ENCODE measurements at regions not wholly inside any gene's neighbourhood (a gene's known extent, or its start where the extent isn't known, plus 50 kb on each side); places are given as distances from the start of the nearest gene placed in this dataset.

GRCh38 chr3:76673171-76673570 lies 366.7 kb upstream of the ROBO2 start:
- no peak overlapping the region for H3K9ac ChIP-seq (ENCODE audit: low read depth, low read length)
- H3K36me3 ChIP-seq (ENCODE audit: insufficient read depth, low read length): no peaks in the 10 kb centered on the region
- no peaks in the 10 kb centered on the region for H3K9me3 ChIP-seq (replicated peaks; ENCODE audit: low read length)
- no peak overlapping the region for H3K4me3 ChIP-seq (ENCODE audit: low read length)
- no peaks in the 10 kb centered on the region for H3K27me3 ChIP-seq (ENCODE audit: control insufficient read depth, insufficient read depth, low read length)
- H3K4me1 ChIP-seq (ENCODE audit: control insufficient read depth, insufficient read depth, low read length): no peaks in the 10 kb centered on the region
- H3K4me2 ChIP-seq (ENCODE audit: low read length): no peak overlapping the region

DNA sequence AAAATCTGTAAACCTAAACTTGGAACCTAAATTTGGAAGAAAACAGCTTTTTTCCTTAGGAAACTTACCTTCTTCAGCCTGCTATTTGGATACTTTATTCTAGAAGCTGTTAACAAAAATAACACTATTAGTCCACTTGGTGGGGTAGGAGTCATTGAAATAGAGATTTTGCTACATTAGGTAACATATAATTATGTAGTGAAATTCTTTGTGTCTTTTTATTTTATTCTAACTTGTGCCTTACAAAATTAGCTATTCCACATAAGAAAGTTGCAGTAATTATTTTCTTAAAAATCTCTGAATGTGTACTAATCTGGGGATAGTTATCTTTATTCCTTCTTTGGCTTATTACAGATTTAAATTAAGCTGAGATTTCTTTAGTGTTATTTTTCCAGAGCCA lies 360.4 kb upstream of the ROBO2 start:
- Histone ChIP-seq H3K9ac (ENCODE audit: low read depth, low read length) (no peak overlapping the region), H3K9me3 (replicated peaks; ENCODE audit: low read length) (no peaks in the 10 kb centered on the region), H3K4me1 (ENCODE audit: control insufficient read depth, insufficient read depth, low read length) (no peaks in the 10 kb centered on the region), H3K4me3 (ENCODE audit: low read length) (no peak overlapping the region), H3K27me3 (ENCODE audit: control insufficient read depth, insufficient read depth, low read length) (no peaks in the 10 kb centered on the region), H3K4me2 (ENCODE audit: low read length) (no peak overlapping the region), H3K36me3 (ENCODE audit: insufficient read depth, low read length) (no peaks in the 10 kb centered on the region)

- Histone ChIP-seq H3K9ac (ENCODE audit: low read depth, low read length) (no peak overlapping the region), H3K4me3 (ENCODE audit: low read length) (no peak overlapping the region), H3K4me2 (ENCODE audit: low read length) (no peak overlapping the region), H3K36me3 (ENCODE audit: insufficient read depth, low read length) (no peaks in the 10 kb centered on the region), H3K9me3 (replicated peaks; ENCODE audit: low read length) (no peaks in the 10 kb centered on the region), H3K27me3 (ENCODE audit: control insufficient read depth, insufficient read depth, low read length) (no peaks in the 10 kb centered on the region), H3K4me1 (ENCODE audit: control insufficient read depth, insufficient read depth, low read length) (no peaks in the 10 kb centered on the region)
These were observed 356.6 kb upstream of the ROBO2 start for GRCh38 chr3:76683256-76683655.

- H3K27me3 ChIP-seq (ENCODE audit: control insufficient read depth, insufficient read depth, low read length): no peaks in the 10 kb centered on the region
- H3K9ac ChIP-seq (ENCODE audit: low read depth, low read length): no peak overlapping the region
- no peaks in the 10 kb centered on the region for H3K36me3 ChIP-seq (ENCODE audit: insufficient read depth, low read length)
- no peaks in the 10 kb centered on the region for H3K9me3 ChIP-seq (replicated peaks; ENCODE audit: low read length)
- no peak overlapping the region for H3K4me3 ChIP-seq (ENCODE audit: low read length)
- H3K4me2 ChIP-seq (ENCODE audit: low read length): no peak overlapping the region
- H3K4me1 ChIP-seq (ENCODE audit: control insufficient read depth, insufficient read depth, low read length): no peaks in the 10 kb centered on the region
These were observed 355.0 kb upstream of the ROBO2 start for GRCh38 chr3:76684946-76685345.

GRCh38 chr3:76685858-76686257 lies 354.0 kb upstream of the ROBO2 start:
- H3K4me2 ChIP-seq (ENCODE audit: low read length): no peak overlapping the region
- H3K9me3 ChIP-seq (replicated peaks; ENCODE audit: low read length): no peaks in the 10 kb centered on the region
- H3K4me1 ChIP-seq (ENCODE audit: control insufficient read depth, insufficient read depth, low read length): no peaks in the 10 kb centered on the region
- H3K27me3 ChIP-seq (ENCODE audit: control insufficient read depth, insufficient read depth, low read length): no peaks in the 10 kb centered on the region
- H3K9ac ChIP-seq (ENCODE audit: low read depth, low read length): no peak overlapping the region
- H3K36me3 ChIP-seq (ENCODE audit: insufficient read depth, low read length): no peaks in the 10 kb centered on the region
- no peak overlapping the region for H3K4me3 ChIP-seq (ENCODE audit: low read length)

DNA sequence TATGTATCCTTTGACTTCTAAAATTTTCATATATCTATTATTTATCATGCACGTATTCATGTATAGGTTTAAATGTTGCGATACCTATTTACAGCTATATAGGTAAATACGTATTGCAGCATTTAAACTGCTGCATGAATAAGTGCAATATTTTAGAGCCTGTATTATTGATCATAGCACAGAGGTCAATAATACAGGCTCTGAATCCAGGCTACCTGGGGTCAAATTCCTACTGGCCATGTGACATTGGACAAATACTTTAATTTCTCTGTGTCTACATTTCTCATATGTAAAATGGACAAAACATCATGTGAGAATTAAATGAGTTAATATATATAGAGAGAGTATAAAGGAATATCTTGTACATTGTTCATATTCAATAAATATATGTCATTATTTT lies 352.9 kb upstream of the ROBO2 start:
- Histone ChIP-seq H3K36me3 (ENCODE audit: insufficient read depth, low read length) (no peaks in the 10 kb centered on the region), H3K27me3 (ENCODE audit: control insufficient read depth, insufficient read depth, low read length) (no peaks in the 10 kb centered on the region), H3K4me1 (ENCODE audit: control insufficient read depth, insufficient read depth, low read length) (no peaks in the 10 kb centered on the region), H3K9me3 (replicated peaks; ENCODE audit: low read length) (no peaks in the 10 kb centered on the region), H3K9ac (ENCODE audit: low read depth, low read length) (no peak overlapping the region), H3K4me2 (ENCODE audit: low read length) (no peak overlapping the region), H3K4me3 (ENCODE audit: low read length) (no peak overlapping the region)

DNA sequence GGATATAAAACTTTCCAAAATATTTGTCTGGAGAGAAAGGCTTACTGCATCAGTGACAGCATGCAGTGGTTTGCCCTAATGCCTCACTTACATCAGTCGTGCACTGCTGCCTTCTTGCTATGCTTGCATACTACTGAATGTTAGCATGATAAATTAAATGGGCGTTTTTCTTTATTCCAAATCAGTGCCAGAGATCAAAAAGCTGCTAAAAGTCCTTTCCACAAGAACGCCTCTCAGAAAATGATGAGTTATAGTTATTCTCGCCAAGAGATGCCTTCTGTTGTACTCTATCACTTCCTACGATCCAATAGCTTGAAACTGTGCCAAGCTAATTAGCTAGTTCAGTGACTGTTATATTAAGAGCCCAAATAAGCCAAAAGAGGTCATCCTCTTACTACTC lies 345.8 kb upstream of the ROBO2 start:
- H3K36me3 ChIP-seq (ENCODE audit: insufficient read depth, low read length): no peaks in the 10 kb centered on the region
- H3K4me3 ChIP-seq (ENCODE audit: low read length): no peak overlapping the region
- H3K4me1 ChIP-seq (ENCODE audit: control insufficient read depth, insufficient read depth, low read length): no peaks in the 10 kb centered on the region

DNA sequence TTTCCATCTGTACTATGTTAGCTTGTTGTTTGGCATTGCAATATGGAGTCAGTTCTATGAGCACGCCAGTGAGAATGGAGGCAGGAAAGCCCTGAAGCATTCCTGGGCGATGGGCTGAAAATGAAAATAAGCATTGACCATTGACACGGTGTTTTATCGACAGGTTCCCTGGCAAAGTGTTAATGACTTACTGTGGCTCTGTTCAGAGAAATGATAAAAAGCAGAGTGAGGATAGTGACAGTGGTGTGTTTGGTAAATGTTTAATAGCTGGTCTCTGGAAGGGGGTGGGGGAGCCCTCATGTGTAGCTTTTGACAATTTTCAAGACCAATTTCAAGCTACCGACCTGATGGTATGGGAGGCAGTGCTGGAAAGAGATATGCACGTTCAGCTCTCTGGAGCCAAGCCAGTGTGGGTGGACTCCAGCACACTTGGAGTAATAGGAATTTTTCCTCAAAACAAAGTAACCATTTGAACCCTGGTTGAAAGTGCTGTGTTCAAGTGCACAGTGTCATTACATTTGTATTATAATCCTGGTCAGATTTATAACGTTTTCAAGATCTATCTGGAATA lies 341.7 kb upstream of the ROBO2 start:
- H3K4me2 ChIP-seq (ENCODE audit: low read length): no peak overlapping the region
- peaks cover 3% of the 10 kb centered on the region for H3K9me3 ChIP-seq (replicated peaks; ENCODE audit: low read length)
- H3K9ac ChIP-seq (ENCODE audit: low read depth, low read length): no peak overlapping the region
- no peaks in the 10 kb centered on the region for H3K4me1 ChIP-seq (ENCODE audit: control insufficient read depth, insufficient read depth, low read length)
- H3K27me3 ChIP-seq (ENCODE audit: control insufficient read depth, insufficient read depth, low read length): no peaks in the 10 kb centered on the region
- no peaks in the 10 kb centered on the region for H3K36me3 ChIP-seq (ENCODE audit: insufficient read depth, low read length)
- no peak overlapping the region for H3K4me3 ChIP-seq (ENCODE audit: low read length)

More for the DNA sequence above, 345.8 kb upstream of the ROBO2 start:
- H3K9me3 ChIP-seq (replicated peaks; ENCODE audit: low read length): peaks cover 3% of the 10 kb centered on the region
- no peak overlapping the region for H3K4me2 ChIP-seq (ENCODE audit: low read length)
- H3K9ac ChIP-seq (ENCODE audit: low read depth, low read length): no peak overlapping the region
- no peaks in the 10 kb centered on the region for H3K27me3 ChIP-seq (ENCODE audit: control insufficient read depth, insufficient read depth, low read length)

GRCh38 chr3:76699846-76700245 lies 340.1 kb upstream of the ROBO2 start:
- no peak overlapping the region for H3K4me3 ChIP-seq (ENCODE audit: low read length)
- H3K9ac ChIP-seq (ENCODE audit: low read depth, low read length): no peak overlapping the region
- H3K4me2 ChIP-seq (ENCODE audit: low read length): no peak overlapping the region
- H3K4me1 ChIP-seq (ENCODE audit: control insufficient read depth, insufficient read depth, low read length): no peaks in the 10 kb centered on the region
- H3K36me3 ChIP-seq (ENCODE audit: insufficient read depth, low read length): no peaks in the 10 kb centered on the region
- H3K9me3 ChIP-seq (replicated peaks; ENCODE audit: low read length): peaks cover 3% of the 10 kb centered on the region
- no peaks in the 10 kb centered on the region for H3K27me3 ChIP-seq (ENCODE audit: control insufficient read depth, insufficient read depth, low read length)

GRCh38 chr3:76700323-76700722 lies 339.6 kb upstream of the ROBO2 start:
- peaks cover 3% of the 10 kb centered on the region for H3K9me3 ChIP-seq (replicated peaks; ENCODE audit: low read length)
- no peaks in the 10 kb centered on the region for H3K27me3 ChIP-seq (ENCODE audit: control insufficient read depth, insufficient read depth, low read length)
- H3K36me3 ChIP-seq (ENCODE audit: insufficient read depth, low read length): no peaks in the 10 kb centered on the region
- H3K4me2 ChIP-seq (ENCODE audit: low read length): no peak overlapping the region
- no peaks in the 10 kb centered on the region for H3K4me1 ChIP-seq (ENCODE audit: control insufficient read depth, insufficient read depth, low read length)
- no peak overlapping the region for H3K4me3 ChIP-seq (ENCODE audit: low read length)
- no peak overlapping the region for H3K9ac ChIP-seq (ENCODE audit: low read depth, low read length)

DNA sequence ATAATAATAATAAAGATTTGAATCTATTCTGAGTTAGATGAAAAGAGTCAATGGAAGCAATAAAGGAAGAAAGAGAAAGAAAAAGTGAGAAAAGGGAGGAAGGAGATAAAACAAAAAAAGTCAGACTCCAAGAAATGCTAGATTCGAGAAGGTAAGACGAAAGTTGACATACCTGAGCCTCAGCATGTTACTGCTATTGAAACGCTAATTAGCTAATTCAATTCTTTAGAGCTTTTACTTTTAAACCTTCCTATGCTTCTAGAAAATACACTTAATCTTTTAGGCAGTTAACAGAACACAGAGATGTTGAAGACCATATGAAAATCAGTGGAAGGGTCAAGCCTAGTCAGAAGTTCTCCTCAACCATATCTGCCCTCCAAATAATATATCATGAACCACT lies 337.2 kb upstream of the ROBO2 start:
- no peak overlapping the region for H3K4me3 ChIP-seq (ENCODE audit: low read length)
- no peaks in the 10 kb centered on the region for H3K9me3 ChIP-seq (replicated peaks; ENCODE audit: low read length)
- no peaks in the 10 kb centered on the region for H3K4me1 ChIP-seq (ENCODE audit: control insufficient read depth, insufficient read depth, low read length)
- H3K9ac ChIP-seq (ENCODE audit: low read depth, low read length): no peak overlapping the region
- H3K27me3 ChIP-seq (ENCODE audit: control insufficient read depth, insufficient read depth, low read length): no peaks in the 10 kb centered on the region
- H3K36me3 ChIP-seq (ENCODE audit: insufficient read depth, low read length): no peaks in the 10 kb centered on the region
- no peak overlapping the region for H3K4me2 ChIP-seq (ENCODE audit: low read length)

- Histone ChIP-seq H3K9me3 (replicated peaks; ENCODE audit: low read length) (peaks cover 5% of the 10 kb centered on the region), H3K4me1 (ENCODE audit: control insufficient read depth, insufficient read depth, low read length) (no peaks in the 10 kb centered on the region), H3K27me3 (ENCODE audit: control insufficient read depth, insufficient read depth, low read length) (no peaks in the 10 kb centered on the region), H3K9ac (ENCODE audit: low read depth, low read length) (no peak overlapping the region), H3K36me3 (ENCODE audit: insufficient read depth, low read length) (no peaks in the 10 kb centered on the region), H3K4me2 (ENCODE audit: low read length) (no peak overlapping the region), H3K4me3 (ENCODE audit: low read length) (no peak overlapping the region)
These were observed 324.5 kb upstream of the ROBO2 start for GRCh38 chr3:76715426-76715825.
